Heart right ventricle (tissue), 16 donors: ENCODE measurements at regions not wholly inside any gene's neighbourhood (a gene's known extent, or its start where the extent isn't known, plus 50 kb on each side); places are given as distances from the start of the nearest gene placed in this dataset.

Experiments
- ATAC-seq, 8 donors: fragments of 200-7000 bp; cut with Tn5 transposase; one replicate each; pipeline ENCODE4 v1.9.1; 2020; ENCODE audit warnings: mild to moderate bottlenecking in 8 of 8, moderate library complexity in 8 of 8, moderate number of reproducible peaks in 1 of 8
- DNase-seq, 2 donors: peaks; one replicate each; pipeline ENCODE4 v3.0.0-alpha.2; 2020
- H3K27ac ChIP-seq, 10 donors: fragments of 200-600 bp; sonication (generic) in 2 of 10; one replicate each; pipeline versions ENCODE4 v1.5.0 to v1.8.0; 2020 to 2022; ENCODE audit warnings: mild to moderate bottlenecking in 3 of 10
- H3K27me3 ChIP-seq, 7 donors: fragments of 200-600 bp; one replicate each; pipeline ENCODE4 v1.8.0; 2021 to 2022; ENCODE audit warnings: mild to moderate bottlenecking in 2 of 7
- H3K36me3 ChIP-seq, 9 donors: fragments of 200-600 bp; sonication (generic) in 1 of 9; one replicate each; pipeline versions ENCODE4 v1.5.0 to v1.8.0; 2020 to 2022; ENCODE audit warnings: mild to moderate bottlenecking in 2 of 9
- H3K4me1 ChIP-seq, 9 donors: fragments of 200-600 bp; sonication (generic) in 1 of 9; one replicate each; pipeline versions ENCODE4 v1.5.0 to v1.8.0; 2020 to 2022; ENCODE audit warnings: mild to moderate bottlenecking in 4 of 9
- H3K4me3 ChIP-seq, 10 donors: fragments of 200-600 bp; sonication (generic) in 2 of 10; one replicate each; pipeline versions ENCODE4 v1.5.0 to v1.8.0; 2020 to 2022; ENCODE audit warnings: mild to moderate bottlenecking in 7 of 10, moderate library complexity in 2 of 10
- H3K9me3 ChIP-seq, 11 donors: fragments of 200-600 bp in 10 of 11; sonication (generic) in 2 of 11; one replicate each; pipeline versions ENCODE4 v1.5.0 to v1.8.0; 2013 to 2022; ENCODE audit warnings: mild to moderate bottlenecking in 2 of 11, control low read depth in 1 of 11, moderate library complexity in 1 of 11
- WGBS, 2 donors: extraction: QIAGEN DNeasy Blood & Tissue Kit; methylation state at CpG; one replicate each; pipeline ENCODE4 v1.1.7; 2013; ENCODE audit warnings: inconsistent platforms in 1 of 2; 5-methylcytosine and 5-hydroxymethylcytosine counted together
- intact Hi-C, 10 donors: fragments of 100-400 bp; cut with DNase I; formaldehyde crosslinking; loops; one replicate each; pipeline versions ENCODE4 v1.11.1 to v1.14.2; 2022
- TF ChIP-seq, protein P1 (sequence below), 9 donors: fragments of 200-600 bp; sonication (generic) in 2 of 9; IDR thresholded peaks; one replicate each; pipeline versions ENCODE4 v1.5.0 to v1.8.0; 2021 to 2022; ENCODE audit warnings: antibody characterized with exemption in 9 of 9, mild to moderate bottlenecking in 5 of 9, moderate library complexity in 1 of 9
- donor health status: Arrhythmogenic right ventricular cardiomyopathy.
- donor health status: ischemic (EF 13 %, LVEDD 7.1; RV severe dilation, severe dysfunction).
- donor health status: healthy with polysubstance abuse.
- donor health status: DM: no; HTN: yes; CAD: no.
- donor health status: DM: no; HTN: no; CAD: no.
- donor health status: ischemic (EF 25% LVEDD 6.9; RV normal size, moderate dysfunction).
- donor health status: ischemic (EF 25% LVEDD 5.7; RV mildly dilated, moderate dysfunction).
- donor health status: healthy.
- donor health status: DM: yes; HTN: yes; CAD: no.
- donor health status: Ischemic cardiomyopathy.
- donor health status: ischemic (EF 35%, LVEDD 5.7; RV mildly dilated, moderate dysfunction).
- donor health status: nonischemic (EF 11% LVEDD 7.7; RV severe dilation, severe dysfunction).
- donor health status: DM: yes; HTN: yes; CAD: no.
- donor health status: PGD.
- donor health status: ischemic (EF 29% LVEDD 5.4; RV normal size, mild dysfunction).
- donor health status: nonischemic (EF 23%, LVEDD 6.1; RV moderate dilation, normal function).

- intact Hi-C loops, result no loop called here
- Histone ChIP-seq H3K27ac (no peak overlapping the region), H3K36me3 (no peaks in the 10 kb centered on the region), H3K4me1 (no peaks in the 10 kb centered on the region), H3K27me3 (no peaks in the 10 kb centered on the region), H3K4me3 (no peak overlapping the region), H3K9me3 (peaks cover 0 to 3% (median 0%) of the 10 kb centered on the region in 11 donors)
- no peak for DNase-seq
- TF ChIP-seq, protein P1, sequence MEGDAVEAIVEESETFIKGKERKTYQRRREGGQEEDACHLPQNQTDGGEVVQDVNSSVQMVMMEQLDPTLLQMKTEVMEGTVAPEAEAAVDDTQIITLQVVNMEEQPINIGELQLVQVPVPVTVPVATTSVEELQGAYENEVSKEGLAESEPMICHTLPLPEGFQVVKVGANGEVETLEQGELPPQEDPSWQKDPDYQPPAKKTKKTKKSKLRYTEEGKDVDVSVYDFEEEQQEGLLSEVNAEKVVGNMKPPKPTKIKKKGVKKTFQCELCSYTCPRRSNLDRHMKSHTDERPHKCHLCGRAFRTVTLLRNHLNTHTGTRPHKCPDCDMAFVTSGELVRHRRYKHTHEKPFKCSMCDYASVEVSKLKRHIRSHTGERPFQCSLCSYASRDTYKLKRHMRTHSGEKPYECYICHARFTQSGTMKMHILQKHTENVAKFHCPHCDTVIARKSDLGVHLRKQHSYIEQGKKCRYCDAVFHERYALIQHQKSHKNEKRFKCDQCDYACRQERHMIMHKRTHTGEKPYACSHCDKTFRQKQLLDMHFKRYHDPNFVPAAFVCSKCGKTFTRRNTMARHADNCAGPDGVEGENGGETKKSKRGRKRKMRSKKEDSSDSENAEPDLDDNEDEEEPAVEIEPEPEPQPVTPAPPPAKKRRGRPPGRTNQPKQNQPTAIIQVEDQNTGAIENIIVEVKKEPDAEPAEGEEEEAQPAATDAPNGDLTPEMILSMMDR (IDR thresholded peaks at IDR 0.05), result no peak
- no peak for ATAC-seq
These were observed 518.7 kb downstream of the PTPRC start for GRCh38 chr1:199157494-199157893.

DNA sequence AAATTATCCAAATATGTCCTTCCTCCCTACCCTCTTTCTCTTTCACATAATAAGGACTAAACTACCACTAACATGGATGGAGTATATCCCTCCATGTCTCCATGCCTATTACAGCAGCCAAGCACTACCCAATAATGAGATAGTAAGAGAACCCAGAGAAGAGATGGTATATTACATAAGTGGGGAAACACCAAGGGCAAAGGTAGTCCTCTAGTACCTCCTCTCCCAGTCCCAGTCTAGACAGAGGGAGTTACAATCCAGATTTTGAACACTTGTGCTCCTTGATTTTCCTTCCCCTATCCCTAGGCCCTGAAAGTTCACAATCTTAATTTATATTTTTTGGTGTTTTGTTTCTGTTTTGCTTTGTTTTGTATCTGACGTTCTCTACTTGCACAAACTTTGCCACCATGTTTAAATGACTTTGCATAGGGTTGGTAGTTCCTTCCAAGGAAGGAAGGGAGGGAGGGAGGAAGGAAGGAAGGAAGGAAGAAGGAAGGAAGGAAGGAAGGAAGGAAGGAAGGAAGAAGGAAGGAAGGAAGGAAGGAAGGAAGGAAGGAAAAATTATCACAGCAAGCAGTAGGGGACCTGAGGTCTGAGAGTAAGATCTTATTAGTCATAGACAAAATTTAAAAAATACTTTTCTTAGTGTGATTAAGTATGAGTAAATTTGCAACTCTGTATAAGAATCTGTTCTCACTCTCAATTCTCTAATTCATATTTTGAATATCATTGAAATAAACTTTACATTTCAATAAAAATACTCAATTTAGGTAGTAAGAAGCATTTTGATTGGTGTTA, 521.9 kb downstream of the PTPRC start:
- H3K4me3 ChIP-seq, result no peak overlapping the region
- H3K4me1 ChIP-seq, result peaks cover 0 to 8% (median 0%) of the 10 kb centered on the region in 9 donors
- ATAC-seq, result no peak
- intact Hi-C loops, result no loop called here
- H3K9me3 ChIP-seq, result peaks cover 0 to 3% (median 0%) of the 10 kb centered on the region in 11 donors
- WGBS, 2 donors, result 88 to 90% methylated on average over 1 of the region's 1 CpG
- TF ChIP-seq, protein P1 (IDR thresholded peaks at IDR 0.05), result no peak
- no peaks in the 10 kb centered on the region for H3K36me3 ChIP-seq
- no peaks in the 10 kb centered on the region for H3K27me3 ChIP-seq
- no peak for DNase-seq
- no peak overlapping the region for H3K27ac ChIP-seq

DNA sequence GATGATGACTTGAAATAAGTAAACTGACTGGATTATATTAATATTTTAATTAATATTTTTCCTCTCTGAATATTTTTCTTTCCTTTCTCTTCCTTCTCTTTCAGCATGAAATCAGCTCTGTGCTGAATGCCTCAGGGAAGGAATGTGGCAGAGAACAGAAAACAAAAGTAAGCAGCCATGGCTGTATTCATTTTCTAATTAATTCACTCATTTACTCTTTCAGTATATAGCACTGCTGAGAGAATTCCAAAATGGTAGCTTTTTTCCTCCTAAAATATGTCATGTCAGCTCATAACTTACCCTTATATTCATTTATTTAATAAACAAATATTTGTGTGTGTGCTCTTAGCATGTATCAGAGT, 522.5 kb downstream of the PTPRC start:
- ATAC-seq (no peak), DNase-seq (no peak)
- intact Hi-C loops, result no loop called here
- Histone ChIP-seq H3K36me3 (no peaks in the 10 kb centered on the region), H3K27me3 (no peaks in the 10 kb centered on the region), H3K27ac (no peak overlapping the region), H3K4me3 (no peak overlapping the region), H3K9me3 (peaks cover 0 to 3% (median 0%) of the 10 kb centered on the region in 11 donors), H3K4me1 (peaks cover 0 to 8% (median 0%) of the 10 kb centered on the region in 9 donors)
- TF ChIP-seq, protein P1 (IDR thresholded peaks at IDR 0.05), result no peak

- WGBS, 2 donors, result 90 to 94% methylated on average over 3 of the region's 3 CpGs
- TF ChIP-seq, protein P1 (IDR thresholded peaks at IDR 0.05), result no peak
- ATAC-seq (no peak), DNase-seq (no peak)
- Histone ChIP-seq H3K36me3 (no peaks in the 10 kb centered on the region), H3K4me3 (no peak overlapping the region), H3K9me3 (peaks cover 0 to 3% (median 0%) of the 10 kb centered on the region in 11 donors), H3K4me1 (peaks cover 0 to 8% (median 0%) of the 10 kb centered on the region in 9 donors), H3K27ac (no peak overlapping the region), H3K27me3 (no peaks in the 10 kb centered on the region)
- intact Hi-C loops, result no loop called here
These were observed 523.0 kb downstream of the PTPRC start for GRCh38 chr1:199161766-199162303.
